ENCODE measurements at regions not wholly inside any gene's neighbourhood (a gene's known extent, or its start where the extent isn't known, plus 50 kb on each side); places are given as distances from the start of the nearest gene placed in this dataset.

DNA sequence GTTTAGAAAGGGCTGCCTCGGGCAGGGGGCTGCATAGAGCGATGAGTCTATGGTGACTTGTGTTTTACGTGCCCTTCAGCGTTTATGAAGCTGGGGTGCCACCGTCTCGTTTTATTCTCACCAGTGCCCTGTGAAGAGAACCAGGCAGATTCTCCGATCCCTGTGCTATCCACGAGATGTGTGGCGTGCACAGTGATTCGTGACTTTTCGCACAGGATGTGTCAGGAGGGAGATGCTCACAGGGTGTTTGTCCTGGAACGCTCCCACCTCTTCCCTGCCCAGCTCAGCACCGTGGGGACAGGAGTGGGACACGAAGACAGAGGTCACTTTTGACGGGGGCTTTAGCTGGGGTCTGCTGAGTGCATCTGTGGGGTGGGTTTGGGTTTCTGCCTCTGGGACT lies 54.9 kb upstream of the AJAP1 start:
- Histone ChIP-seq H3K79me1 (ENCODE audit: low read length) (no peaks in the 10 kb centered on the region), H3K4me3 (ENCODE audit: low read depth, low read length) (no peak overlapping the region), H3K27me3 (ENCODE audit: insufficient read depth, low read length) (no peaks in the 10 kb centered on the region), H3K9me3 (ENCODE audit: insufficient read depth, low read depth, low read length) (peaks cover 2% of the 10 kb centered on the region), H2BK12ac (ENCODE audit: low read length) (no peak overlapping the region), H3K79me2 (ENCODE audit: control insufficient read depth, insufficient read depth, low read length, poor library complexity) (no peaks in the 10 kb centered on the region), H3K9ac (ENCODE audit: low read length) (no peak overlapping the region), H3K36me3 (ENCODE audit: control insufficient read depth in 1 of 2, insufficient read depth in 2 of 2, low read length in 2 of 2) (no peaks in the 10 kb centered on the region), H3K4me1 (ENCODE audit: control insufficient read depth in 1 of 2, insufficient read depth in 2 of 2, low read length in 2 of 2) (peaks cover 3 to 25% of the 10 kb centered on the region in 2 experiments), H3K14ac (ENCODE audit: low read length) (no peak overlapping the region), H2AFZ (ENCODE audit: insufficient read depth, low read length, poor library complexity) (no peak overlapping the region), H4K12ac (ENCODE audit: low read depth, low read length) (no peak overlapping the region), H2BK120ac (ENCODE audit: insufficient read depth, low read length, poor library complexity) (no peak overlapping the region), H3K4me2 (ENCODE audit: low read length) (no peak overlapping the region), H3K18ac (ENCODE audit: low read length) (no peak overlapping the region), H3K27ac (ENCODE audit: low read depth, low read length) (no peak overlapping the region), H3K4ac (ENCODE audit: low read depth, low read length) (no peak overlapping the region), H3K23ac (ENCODE audit: low read length) (no peak overlapping the region), H4K91ac (ENCODE audit: low read depth, low read length) (no peak overlapping the region), H4K8ac (ENCODE audit: low read depth, low read length) (no peak overlapping the region), H2BK5ac (ENCODE audit: low read depth, low read length, poor library complexity) (no peak overlapping the region), H2AK5ac (ENCODE audit: low read length) (no peak overlapping the region)
- DNase-seq = no peak
- WGBS (ENCODE audit: extremely low coverage, insufficient coverage, insufficient read length) = no CpG with 5 or more reads among the region's 15 CpGs

DNA sequence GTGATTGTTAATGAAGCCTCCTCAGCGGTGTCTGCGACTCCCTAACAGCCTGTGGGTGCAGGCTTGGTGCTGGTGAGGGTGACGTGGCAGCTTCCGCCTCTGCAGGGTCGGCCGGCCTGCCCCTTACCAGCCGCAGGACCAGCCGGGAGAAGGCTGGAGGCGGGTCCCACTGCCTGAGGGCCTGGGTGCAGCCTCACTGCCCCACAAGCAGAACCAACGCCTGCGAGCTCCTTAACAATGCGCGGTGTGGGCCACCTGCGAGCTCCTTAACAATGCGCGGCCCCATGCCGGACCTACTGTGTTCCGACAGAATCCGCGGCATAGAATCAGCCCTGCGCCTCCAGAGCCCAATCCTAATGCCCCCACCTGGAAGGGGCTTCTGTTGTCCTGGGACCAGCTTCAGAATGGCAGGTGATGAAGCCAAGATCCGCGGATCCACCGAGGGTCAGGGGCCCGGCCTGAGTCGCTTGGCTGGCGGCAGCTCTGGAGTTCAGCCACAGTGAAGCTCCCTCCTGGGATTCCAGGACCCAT lies 54.4 kb upstream of the AJAP1 start:
- Histone ChIP-seq H3K27ac (ENCODE audit: low read depth, low read length) (no peak overlapping the region), H3K9ac (ENCODE audit: low read length) (no peak overlapping the region), H2AFZ (ENCODE audit: insufficient read depth, low read length, poor library complexity) (no peak overlapping the region), H4K12ac (ENCODE audit: low read depth, low read length) (no peak overlapping the region), H3K4me3 (ENCODE audit: low read depth, low read length) (no peak overlapping the region), H3K27me3 (ENCODE audit: insufficient read depth, low read length) (no peaks in the 10 kb centered on the region), H3K23ac (ENCODE audit: low read length) (no peak overlapping the region), H3K36me3 (ENCODE audit: control insufficient read depth in 1 of 2, insufficient read depth in 2 of 2, low read length in 2 of 2) (no peaks in the 10 kb centered on the region), H3K18ac (ENCODE audit: low read length) (no peak overlapping the region), H2AK5ac (ENCODE audit: low read length) (no peak overlapping the region), H3K14ac (ENCODE audit: low read length) (no peak overlapping the region), H3K4ac (ENCODE audit: low read depth, low read length) (no peak overlapping the region), H2BK12ac (ENCODE audit: low read length) (no peak overlapping the region), H3K4me1 (ENCODE audit: control insufficient read depth in 1 of 2, insufficient read depth in 2 of 2, low read length in 2 of 2) (peaks cover 6 to 28% of the 10 kb centered on the region in 2 experiments), H3K4me2 (ENCODE audit: low read length) (no peak overlapping the region), H4K8ac (ENCODE audit: low read depth, low read length) (no peak overlapping the region), H2BK5ac (ENCODE audit: low read depth, low read length, poor library complexity) (no peak overlapping the region), H4K91ac (ENCODE audit: low read depth, low read length) (no peak overlapping the region), H2BK120ac (ENCODE audit: insufficient read depth, low read length, poor library complexity) (no peak overlapping the region), H3K79me1 (ENCODE audit: low read length) (no peaks in the 10 kb centered on the region), H3K9me3 (ENCODE audit: insufficient read depth, low read depth, low read length) (peaks cover 2% of the 10 kb centered on the region), H3K79me2 (ENCODE audit: control insufficient read depth, insufficient read depth, low read length, poor library complexity) (no peaks in the 10 kb centered on the region)
- no peak for DNase-seq
- no CpG with 5 or more reads among the region's 27 CpGs for WGBS (ENCODE audit: extremely low coverage, insufficient coverage, insufficient read length)

DNA sequence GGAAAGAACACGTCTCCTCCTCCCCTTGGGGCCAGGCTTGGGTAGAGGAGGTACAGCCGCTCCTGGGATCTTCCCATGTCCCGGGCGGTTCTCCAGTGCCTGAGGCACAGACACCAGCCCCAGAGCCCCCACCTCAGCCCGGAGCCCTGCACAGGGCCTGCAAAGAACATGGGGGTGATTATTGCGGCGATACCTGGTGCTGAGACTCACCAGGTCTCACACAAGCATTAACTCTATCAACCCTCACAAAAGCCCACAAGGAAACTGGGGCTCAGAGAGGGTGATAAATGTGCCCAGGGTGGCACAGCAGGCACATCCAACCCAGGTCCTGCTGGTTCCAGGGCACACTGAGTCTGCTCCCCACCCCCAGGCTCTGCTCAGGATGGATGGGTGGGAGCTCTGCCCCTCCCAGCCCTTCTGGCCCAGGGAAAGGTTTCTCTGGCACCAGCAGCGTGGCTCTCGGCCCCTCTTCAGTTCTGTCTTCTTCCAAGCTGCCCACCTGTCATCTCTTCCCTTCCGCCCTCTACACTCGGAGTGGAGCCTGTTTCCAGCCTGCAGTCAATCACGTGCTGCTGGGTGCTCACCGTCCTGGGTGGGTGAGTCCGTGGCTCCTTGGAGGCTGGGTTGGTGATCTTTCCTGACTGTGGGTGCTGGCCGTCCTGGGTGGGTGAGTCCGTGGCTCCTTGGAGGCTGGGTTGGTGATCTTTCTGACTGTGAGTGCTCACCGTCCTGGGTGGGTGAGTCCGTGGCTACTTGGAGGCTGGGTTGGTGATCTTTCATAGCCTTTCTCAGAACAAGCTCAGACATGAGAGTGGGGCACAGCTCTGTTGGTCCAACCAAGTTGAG lies 53.6 kb upstream of the AJAP1 start:
- no peak overlapping the region for H3K9ac ChIP-seq (ENCODE audit: low read length)
- no peak overlapping the region for H3K27ac ChIP-seq (ENCODE audit: low read depth, low read length)
- no peaks in the 10 kb centered on the region for H3K79me2 ChIP-seq (ENCODE audit: control insufficient read depth, insufficient read depth, low read length, poor library complexity)
- no peak overlapping the region for H3K4me3 ChIP-seq (ENCODE audit: low read depth, low read length)
- H3K36me3 ChIP-seq (ENCODE audit: control insufficient read depth in 1 of 2, insufficient read depth in 2 of 2, low read length in 2 of 2) = no peaks in the 10 kb centered on the region
- no peaks in the 10 kb centered on the region for H3K27me3 ChIP-seq (ENCODE audit: insufficient read depth, low read length)
- no peak overlapping the region for H3K4ac ChIP-seq (ENCODE audit: low read depth, low read length)
- H3K23ac ChIP-seq (ENCODE audit: low read length) = no peak overlapping the region
- no peaks in the 10 kb centered on the region for H3K79me1 ChIP-seq (ENCODE audit: low read length)
- no peak overlapping the region for H3K18ac ChIP-seq (ENCODE audit: low read length)
- H4K12ac ChIP-seq (ENCODE audit: low read depth, low read length) = no peak overlapping the region
- H2BK120ac ChIP-seq (ENCODE audit: insufficient read depth, low read length, poor library complexity) = no peak overlapping the region
- no CpG with 5 or more reads among the region's 18 CpGs for WGBS (ENCODE audit: extremely low coverage, insufficient coverage, insufficient read length)
- H3K4me2 ChIP-seq (ENCODE audit: low read length) = no peak overlapping the region
- H2AK5ac ChIP-seq (ENCODE audit: low read length) = no peak overlapping the region
- no peak overlapping the region for H4K91ac ChIP-seq (ENCODE audit: low read depth, low read length)
- H4K8ac ChIP-seq (ENCODE audit: low read depth, low read length) = no peak overlapping the region
- no peak overlapping the region for H3K14ac ChIP-seq (ENCODE audit: low read length)
- H2AFZ ChIP-seq (ENCODE audit: insufficient read depth, low read length, poor library complexity) = no peak overlapping the region
- peaks cover 2% of the 10 kb centered on the region for H3K9me3 ChIP-seq (ENCODE audit: insufficient read depth, low read depth, low read length)
- no peak overlapping the region for H2BK12ac ChIP-seq (ENCODE audit: low read length)
- DNase-seq = no peak
- H3K4me1 ChIP-seq (ENCODE audit: control insufficient read depth in 1 of 2, insufficient read depth in 2 of 2, low read length in 2 of 2) = peaks cover 10 to 31% of the 10 kb centered on the region in 2 experiments
- no peak overlapping the region for H2BK5ac ChIP-seq (ENCODE audit: low read depth, low read length, poor library complexity)

DNA sequence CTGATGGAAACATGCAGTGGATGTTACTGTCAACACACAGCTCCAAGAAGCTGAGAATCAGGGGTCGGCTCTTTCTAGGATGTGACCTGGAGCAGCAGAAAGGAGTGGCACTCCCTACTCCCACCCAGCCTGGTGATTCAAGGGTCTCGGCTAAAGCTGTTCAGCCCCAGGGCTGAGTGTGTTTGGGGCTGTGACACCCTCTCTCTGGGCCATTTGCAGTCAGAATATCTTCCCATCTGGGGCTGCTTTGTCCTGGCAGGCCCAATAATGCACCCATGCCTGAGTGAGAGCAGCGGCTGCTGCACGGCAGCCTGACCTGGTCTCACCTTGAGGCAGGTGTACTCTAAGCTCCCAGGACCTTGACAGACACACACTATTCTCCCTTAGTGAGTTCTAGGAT lies 52.5 kb upstream of the AJAP1 start:
- WGBS (ENCODE audit: extremely low coverage, insufficient coverage, insufficient read length) = no CpG with 5 or more reads among the region's 4 CpGs
- H3K27me3 ChIP-seq (ENCODE audit: insufficient read depth, low read length) = no peaks in the 10 kb centered on the region

More for the DNA sequence above, 52.5 kb upstream of the AJAP1 start:
- Histone ChIP-seq H3K36me3 (ENCODE audit: control insufficient read depth in 1 of 2, insufficient read depth in 2 of 2, low read length in 2 of 2) (no peaks in the 10 kb centered on the region), H2BK5ac (ENCODE audit: low read depth, low read length, poor library complexity) (no peak overlapping the region), H3K4me2 (ENCODE audit: low read length) (no peak overlapping the region), H2BK12ac (ENCODE audit: low read length) (no peak overlapping the region), H3K9ac (ENCODE audit: low read length) (no peak overlapping the region), H3K79me1 (ENCODE audit: low read length) (no peaks in the 10 kb centered on the region), H3K9me3 (ENCODE audit: insufficient read depth, low read depth, low read length) (peaks cover 4% of the 10 kb centered on the region), H3K79me2 (ENCODE audit: control insufficient read depth, insufficient read depth, low read length, poor library complexity) (no peaks in the 10 kb centered on the region), H2BK120ac (ENCODE audit: insufficient read depth, low read length, poor library complexity) (no peak overlapping the region), H3K27ac (ENCODE audit: low read depth, low read length) (no peak overlapping the region), H3K4me1 (ENCODE audit: control insufficient read depth in 1 of 2, insufficient read depth in 2 of 2, low read length in 2 of 2) (peaks cover 10 to 28% of the 10 kb centered on the region in 2 experiments), H4K8ac (ENCODE audit: low read depth, low read length) (no peak overlapping the region), H3K4ac (ENCODE audit: low read depth, low read length) (no peak overlapping the region), H3K18ac (ENCODE audit: low read length) (no peak overlapping the region), H3K14ac (ENCODE audit: low read length) (no peak overlapping the region), H4K12ac (ENCODE audit: low read depth, low read length) (no peak overlapping the region), H2AK5ac (ENCODE audit: low read length) (no peak overlapping the region), H4K91ac (ENCODE audit: low read depth, low read length) (no peak overlapping the region), H3K4me3 (ENCODE audit: low read depth, low read length) (no peak overlapping the region), H3K23ac (ENCODE audit: low read length) (no peak overlapping the region), H2AFZ (ENCODE audit: insufficient read depth, low read length, poor library complexity) (no peak overlapping the region)
- no peak for DNase-seq

Data from trophoblast cell (in vitro differentiated cells and primary cell).